Spleen (tissue), 11 donors: ENCODE measurements at regions not wholly inside any gene's neighbourhood (a gene's known extent, or its start where the extent isn't known, plus 50 kb on each side); places are given as distances from the start of the nearest gene placed in this dataset.
"Not testable (repeated sequence)": the region's sequence is repeated elsewhere in the genome, so short reads cannot be mapped to it uniquely, and the experiment has no call there.

Source experiments
- DNase-seq: peaks from one replicate; pipeline ENCODE4 v3.0.0-alpha.2; 2020
- H3K27ac ChIP-seq, 8 donors: fragments of 200-600 bp; sonication (generic) in 7 of 8; 1 replicate in 4 of 8; 2 replicates in 4 of 8; pipeline versions ENCODE4 v1.5.0 to v1.8.0; 2016 to 2021; ENCODE audit warnings: inconsistent platforms in 4 of 8, mild to moderate bottlenecking in 4 of 8, moderate library complexity in 1 of 8
- H3K27me3 ChIP-seq, 7 donors: fragments of 200-600 bp; sonication (generic) in 6 of 7; replicated peaks in 1 of 7; 1 replicate in 4 of 7; 2 replicates in 3 of 7; pipeline versions ENCODE4 v1.5.0 to v1.8.0; 2016 to 2021; ENCODE audit warnings: inconsistent platforms in 3 of 7, mild to moderate bottlenecking in 1 of 7
- H3K36me3 ChIP-seq, 6 donors: fragments of 200-600 bp; sonication (generic) in 5 of 6; 1 replicate in 4 of 6; 2 replicates in 2 of 6; pipeline versions ENCODE4 v1.5.0 to v1.8.0; 2016 to 2021; ENCODE audit warnings: inconsistent platforms in 2 of 6
- H3K4me1 ChIP-seq, 6 donors: fragments of 200-600 bp; sonication (generic) in 5 of 6; 1 replicate in 3 of 6; 2 replicates in 3 of 6; pipeline versions ENCODE4 v1.5.0 to v1.8.0; 2016 to 2021; ENCODE audit warnings: inconsistent platforms in 3 of 6
- H3K4me3 ChIP-seq, 8 donors: fragments of 200-600 bp; sonication (generic) in 7 of 8; 1 replicate in 4 of 8; 2 replicates in 4 of 8; pipeline versions ENCODE4 v1.5.0 to v1.8.0; 2016 to 2021; ENCODE audit warnings: inconsistent platforms in 4 of 8, mild to moderate bottlenecking in 4 of 8, moderate library complexity in 2 of 8
- H3K9me3 ChIP-seq, 8 donors: fragments of 200-600 bp; sonication (generic) in 7 of 8; 1 replicate in 4 of 8; 2 replicates in 4 of 8; pipeline versions ENCODE4 v1.5.0 to v1.8.0; 2016 to 2021; ENCODE audit warnings: inconsistent platforms in 4 of 8
- CTCF ChIP-seq, 11 experiments: fragments of 200-600 bp in 7 of 11; fragments of 450-650 bp in 4 of 11; sonication (generic) in 4 of 11; IDR thresholded peaks in 8 of 11; conservative IDR thresholded peaks in 3 of 11; 1 replicate in 7 of 11; 2 replicates in 4 of 11; pipeline versions ENCODE4 v1.4.0 to v1.8.0; 2016 to 2021; ENCODE audit warnings: antibody characterized with exemption in 11 of 11, inconsistent platforms in 4 of 11, mild to moderate bottlenecking in 1 of 11
- POLR2A ChIP-seq, 3 donors: fragments of 450-650 bp; IDR thresholded peaks; one replicate each; pipeline ENCODE4 v1.5.1; 2017; ENCODE audit warnings: antibody characterized with exemption in 3 of 3, mild to moderate bottlenecking in 1 of 3
- POLR2AphosphoS5 ChIP-seq, 3 donors: sonication (generic); formaldehyde crosslinking; IDR thresholded peaks; one replicate each; pipeline ENCODE4 v1.5.1; 2017; ENCODE audit warnings: antibody characterized with exemption in 3 of 3
- WGBS, 5 donors: extraction: QIAGEN DNeasy Blood & Tissue Kit in 3 of 5; methylation state at CpG; one replicate each; pipeline versions ENCODE4 v1.1.5 to v1.1.7; 2013 to 2018; 5-methylcytosine and 5-hydroxymethylcytosine counted together
- intact Hi-C: fragments of 100-400 bp; cut with DNase I; formaldehyde crosslinking; loops from one replicate; pipeline ENCODE4 v1.15.0; 2023; ENCODE audit warnings: low total_unique reads
- donor health status: healthy with polysubstance abuse.
- donor health status: DM: no; HTN: no; CAD: no; lungs with moderate emphysema.
- donor health status: DM: no; HTN: no; CAD: no.
- donor health status: Bipolar disorder and iron deficiency.
- donor health status: healthy.
- donor health status: DM: no; HTN: no; CAD: no.
- donor health status: DM: yes; HTN: yes; CAD: no.

- WGBS, 5 donors, result 44 to 65% (median 59%) methylated on average over 2 of the region's 2 CpGs
- Histone ChIP-seq H3K27ac (no peak overlapping the region), H3K27me3 (no peaks in the 10 kb centered on the region), H3K4me3 (no peak overlapping the region), H3K4me1 (no peaks in the 10 kb centered on the region), H3K36me3 (no peaks in the 10 kb centered on the region), H3K9me3 (peaks cover 0 to 11% (median 0%) of the 10 kb centered on the region in 8 donors)
- intact Hi-C loops, result no loop called here
- DNase-seq, result no peak
- TF ChIP-seq CTCF (IDR thresholded peaks at IDR 0.05 in 8 of 11, conservative IDR thresholded peaks at IDR 0.05 in 3 of 11) (no peak), POLR2AphosphoS5 (IDR thresholded peaks at IDR 0.05) (no peak), POLR2A (IDR thresholded peaks at IDR 0.05) (no peak)
These were observed 697.0 kb upstream of the ACVR2A start for GRCh38 chr2:147147802-147148201.

GRCh38 chr2:147141930-147142329 lies 702.9 kb upstream of the ACVR2A start:
- Histone ChIP-seq H3K27me3 (no peaks in the 10 kb centered on the region), H3K9me3 (no peaks in the 10 kb centered on the region), H3K36me3 (no peaks in the 10 kb centered on the region), H3K27ac (no peak overlapping the region), H3K4me1 (no peaks in the 10 kb centered on the region), H3K4me3 (no peak overlapping the region)
- TF ChIP-seq POLR2A (IDR thresholded peaks at IDR 0.05), result no peak
- no peak for TF ChIP-seq CTCF (IDR thresholded peaks at IDR 0.05 in 8 of 11, conservative IDR thresholded peaks at IDR 0.05 in 3 of 11)
- TF ChIP-seq POLR2AphosphoS5 (IDR thresholded peaks at IDR 0.05), result no peak
- WGBS, 5 donors, result 65 to 93% (median 86%) methylated on average over 4 of the region's 4 CpGs
- intact Hi-C loops, result no loop called here
- no peak for DNase-seq

GRCh38 chr2:147139732-147140131 lies 705.1 kb upstream of the ACVR2A start:
- H3K27me3 ChIP-seq, H3K9me3 ChIP-seq, H3K27ac ChIP-seq, H3K4me3 ChIP-seq, H3K4me1 ChIP-seq, DNase-seq, H3K36me3 ChIP-seq, intact Hi-C loops: not testable (repeated sequence)
- WGBS, 5 donors, result 62 to 80% (median 69%) methylated on average over 2 of the region's 2 CpGs

- H3K9me3 ChIP-seq, result no peaks in the 10 kb centered on the region
- H3K4me1 ChIP-seq, result no peaks in the 10 kb centered on the region
- no peak for DNase-seq
- TF ChIP-seq POLR2A (IDR thresholded peaks at IDR 0.05), result no peak
- TF ChIP-seq POLR2AphosphoS5 (IDR thresholded peaks at IDR 0.05), result no peak
- TF ChIP-seq CTCF (IDR thresholded peaks at IDR 0.05 in 8 of 11, conservative IDR thresholded peaks at IDR 0.05 in 3 of 11), result no peak
- no peak overlapping the region for H3K27ac ChIP-seq
- 77 to 86% (median 81%) methylated on average over 3 of the region's 3 CpGs for WGBS, 5 donors
- intact Hi-C loops, result no loop called here
- H3K27me3 ChIP-seq, result no peaks in the 10 kb centered on the region
- no peak overlapping the region for H3K4me3 ChIP-seq
- H3K36me3 ChIP-seq, result no peaks in the 10 kb centered on the region
These were observed 707.1 kb upstream of the ACVR2A start for GRCh38 chr2:147137711-147138110.

- no peaks in the 10 kb centered on the region for H3K4me1 ChIP-seq
- no peak overlapping the region for H3K4me3 ChIP-seq
- no peak overlapping the region for H3K27ac ChIP-seq
- 60 to 74% (median 70%) methylated on average over 5 of the region's 5 CpGs for WGBS, 5 donors
- intact Hi-C loops, result no loop called here
- no peak for DNase-seq
- H3K36me3 ChIP-seq, result no peaks in the 10 kb centered on the region
- TF ChIP-seq POLR2A (IDR thresholded peaks at IDR 0.05) (no peak), CTCF (IDR thresholded peaks at IDR 0.05 in 8 of 11, conservative IDR thresholded peaks at IDR 0.05 in 3 of 11) (no peak), POLR2AphosphoS5 (IDR thresholded peaks at IDR 0.05) (no peak)
- no peaks in the 10 kb centered on the region for H3K9me3 ChIP-seq
- H3K27me3 ChIP-seq, result no peaks in the 10 kb centered on the region
These were observed 709.5 kb upstream of the ACVR2A start for GRCh38 chr2:147135376-147135775.
